ENCODE measurements at regions not wholly inside any gene's neighbourhood (a gene's known extent, or its start where the extent isn't known, plus 50 kb on each side); places are given as distances from the start of the nearest gene placed in this dataset.

DNA sequence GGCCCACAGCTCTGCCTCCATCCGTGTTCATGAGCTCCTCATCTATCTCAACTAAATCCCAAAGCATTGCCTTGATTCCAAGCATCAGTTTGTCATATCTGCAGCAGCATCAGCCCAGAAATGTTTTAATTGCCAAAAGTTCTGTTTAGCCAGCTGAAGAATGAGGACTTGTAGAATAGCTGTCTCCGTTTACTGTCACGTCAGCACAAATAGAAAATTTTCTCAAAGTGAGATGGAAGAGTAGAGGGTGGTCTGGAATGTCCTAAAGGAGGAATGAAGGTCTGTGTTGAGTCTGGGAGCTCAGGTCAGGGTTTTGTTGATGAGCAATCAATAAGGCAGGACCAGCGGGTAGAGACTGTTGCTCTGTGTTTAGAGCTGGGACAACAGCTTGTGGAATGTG lies 134.9 kb upstream of the ISX start:
- TF ChIP-seq POLR2A (IDR thresholded peaks at IDR 0.05) = no peak
- TF ChIP-seq, protein P1, sequence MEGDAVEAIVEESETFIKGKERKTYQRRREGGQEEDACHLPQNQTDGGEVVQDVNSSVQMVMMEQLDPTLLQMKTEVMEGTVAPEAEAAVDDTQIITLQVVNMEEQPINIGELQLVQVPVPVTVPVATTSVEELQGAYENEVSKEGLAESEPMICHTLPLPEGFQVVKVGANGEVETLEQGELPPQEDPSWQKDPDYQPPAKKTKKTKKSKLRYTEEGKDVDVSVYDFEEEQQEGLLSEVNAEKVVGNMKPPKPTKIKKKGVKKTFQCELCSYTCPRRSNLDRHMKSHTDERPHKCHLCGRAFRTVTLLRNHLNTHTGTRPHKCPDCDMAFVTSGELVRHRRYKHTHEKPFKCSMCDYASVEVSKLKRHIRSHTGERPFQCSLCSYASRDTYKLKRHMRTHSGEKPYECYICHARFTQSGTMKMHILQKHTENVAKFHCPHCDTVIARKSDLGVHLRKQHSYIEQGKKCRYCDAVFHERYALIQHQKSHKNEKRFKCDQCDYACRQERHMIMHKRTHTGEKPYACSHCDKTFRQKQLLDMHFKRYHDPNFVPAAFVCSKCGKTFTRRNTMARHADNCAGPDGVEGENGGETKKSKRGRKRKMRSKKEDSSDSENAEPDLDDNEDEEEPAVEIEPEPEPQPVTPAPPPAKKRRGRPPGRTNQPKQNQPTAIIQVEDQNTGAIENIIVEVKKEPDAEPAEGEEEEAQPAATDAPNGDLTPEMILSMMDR (IDR thresholded peaks at IDR 0.05) = no peak
